ENCODE measurements at regions not wholly inside any gene's neighbourhood (a gene's known extent, or its start where the extent isn't known, plus 50 kb on each side); places are given as distances from the start of the nearest gene placed in this dataset.

GRCh38 chr3:117687096-117687495, 977.5 kb downstream of the TUSC7 start:
- TF ChIP-seq, protein P1, sequence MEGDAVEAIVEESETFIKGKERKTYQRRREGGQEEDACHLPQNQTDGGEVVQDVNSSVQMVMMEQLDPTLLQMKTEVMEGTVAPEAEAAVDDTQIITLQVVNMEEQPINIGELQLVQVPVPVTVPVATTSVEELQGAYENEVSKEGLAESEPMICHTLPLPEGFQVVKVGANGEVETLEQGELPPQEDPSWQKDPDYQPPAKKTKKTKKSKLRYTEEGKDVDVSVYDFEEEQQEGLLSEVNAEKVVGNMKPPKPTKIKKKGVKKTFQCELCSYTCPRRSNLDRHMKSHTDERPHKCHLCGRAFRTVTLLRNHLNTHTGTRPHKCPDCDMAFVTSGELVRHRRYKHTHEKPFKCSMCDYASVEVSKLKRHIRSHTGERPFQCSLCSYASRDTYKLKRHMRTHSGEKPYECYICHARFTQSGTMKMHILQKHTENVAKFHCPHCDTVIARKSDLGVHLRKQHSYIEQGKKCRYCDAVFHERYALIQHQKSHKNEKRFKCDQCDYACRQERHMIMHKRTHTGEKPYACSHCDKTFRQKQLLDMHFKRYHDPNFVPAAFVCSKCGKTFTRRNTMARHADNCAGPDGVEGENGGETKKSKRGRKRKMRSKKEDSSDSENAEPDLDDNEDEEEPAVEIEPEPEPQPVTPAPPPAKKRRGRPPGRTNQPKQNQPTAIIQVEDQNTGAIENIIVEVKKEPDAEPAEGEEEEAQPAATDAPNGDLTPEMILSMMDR (IDR thresholded peaks at IDR 0.05; ENCODE audit: low read depth, low read length) = no peak
- TF ChIP-seq MYC (IDR thresholded peaks at IDR 0.05; ENCODE audit: low read depth, low read length) (no peak), POLR2A (IDR thresholded peaks at IDR 0.05; ENCODE audit: extremely low read depth, insufficient read length) (no peak)
- TF ChIP-seq, protein P2, sequence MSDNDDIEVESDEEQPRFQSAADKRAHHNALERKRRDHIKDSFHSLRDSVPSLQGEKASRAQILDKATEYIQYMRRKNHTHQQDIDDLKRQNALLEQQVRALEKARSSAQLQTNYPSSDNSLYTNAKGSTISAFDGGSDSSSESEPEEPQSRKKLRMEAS (IDR thresholded peaks at IDR 0.05; ENCODE audit: low read depth, low read length) = no peak

DNA sequence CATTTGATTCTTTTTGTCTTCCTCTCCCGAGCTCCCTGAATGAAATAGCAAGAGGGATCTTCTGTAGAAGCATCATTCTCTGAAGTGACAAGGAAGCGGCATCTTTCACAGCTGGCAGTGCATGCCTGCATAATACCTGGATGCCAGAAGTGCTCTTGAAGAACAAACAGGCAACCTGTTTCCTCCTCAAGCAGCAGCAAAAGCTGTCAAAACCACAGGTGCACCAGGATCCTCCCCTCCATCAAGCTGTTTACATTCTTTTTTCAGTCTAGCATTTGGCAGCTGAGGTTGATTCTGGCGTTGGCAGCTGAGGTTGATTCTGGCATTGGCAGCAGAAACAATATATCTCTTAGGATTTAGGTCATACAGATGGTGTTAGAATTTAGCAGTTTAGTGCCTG, 979.0 kb downstream of the TUSC7 start:
- DNase-seq (ENCODE audit: low read depth) = no peak
- TF ChIP-seq, protein P1 (IDR thresholded peaks at IDR 0.05; ENCODE audit: low read depth, low read length) = no peak
- TF ChIP-seq, protein P2 (IDR thresholded peaks at IDR 0.05; ENCODE audit: low read depth, low read length) = no peak
- TF ChIP-seq POLR2A (IDR thresholded peaks at IDR 0.05; ENCODE audit: extremely low read depth, insufficient read length) = no peak
- no peak for TF ChIP-seq MYC (IDR thresholded peaks at IDR 0.05; ENCODE audit: low read depth, low read length)
- H3K4me3 ChIP-seq (ENCODE audit: low read depth, low read length) = no peak overlapping the region

More at GRCh38 chr3:117687096-117687495, 977.5 kb downstream of the TUSC7 start:
- no peak overlapping the region for H3K4me3 ChIP-seq (ENCODE audit: low read depth, low read length)
- no peak for DNase-seq (ENCODE audit: low read depth)

- no peak overlapping the region for H3K4me3 ChIP-seq (ENCODE audit: low read depth, low read length)
- TF ChIP-seq POLR2A (IDR thresholded peaks at IDR 0.05; ENCODE audit: extremely low read depth, insufficient read length) (no peak), MYC (IDR thresholded peaks at IDR 0.05; ENCODE audit: low read depth, low read length) (no peak)
- TF ChIP-seq, protein P1 (IDR thresholded peaks at IDR 0.05; ENCODE audit: low read depth, low read length) = no peak
- TF ChIP-seq, protein P2 (IDR thresholded peaks at IDR 0.05; ENCODE audit: low read depth, low read length) = no peak
- no peak for DNase-seq (ENCODE audit: low read depth)
Measured at GRCh38 chr3:117691526-117691925, 981.9 kb downstream of the TUSC7 start.

- TF ChIP-seq, protein P2 (IDR thresholded peaks at IDR 0.05; ENCODE audit: low read depth, low read length) = no peak
- TF ChIP-seq, protein P1 (IDR thresholded peaks at IDR 0.05; ENCODE audit: low read depth, low read length) = no peak
- no peak for TF ChIP-seq POLR2A (IDR thresholded peaks at IDR 0.05; ENCODE audit: extremely low read depth, insufficient read length)
- no peak for TF ChIP-seq MYC (IDR thresholded peaks at IDR 0.05; ENCODE audit: low read depth, low read length)
- H3K4me3 ChIP-seq (ENCODE audit: low read depth, low read length) = no peak overlapping the region
- no peak for DNase-seq (ENCODE audit: low read depth)
Measured at GRCh38 chr3:117692416-117692995, 982.9 kb downstream of the TUSC7 start.

GRCh38 chr3:117695321-117695720, 985.7 kb downstream of the TUSC7 start:
- TF ChIP-seq, protein P2 (IDR thresholded peaks at IDR 0.05; ENCODE audit: low read depth, low read length) = no peak
- TF ChIP-seq POLR2A (IDR thresholded peaks at IDR 0.05; ENCODE audit: extremely low read depth, insufficient read length) (no peak), MYC (IDR thresholded peaks at IDR 0.05; ENCODE audit: low read depth, low read length) (no peak)
- TF ChIP-seq, protein P1 (IDR thresholded peaks at IDR 0.05; ENCODE audit: low read depth, low read length) = no peak
- DNase-seq (ENCODE audit: low read depth) = no peak

More at GRCh38 chr3:117695321-117695720, 985.7 kb downstream of the TUSC7 start:
- no peak overlapping the region for H3K4me3 ChIP-seq (ENCODE audit: low read depth, low read length)
